Liver (tissue), 8 donors: ENCODE measurements at regions not wholly inside any gene's neighbourhood (a gene's known extent, or its start where the extent isn't known, plus 50 kb on each side); places are given as distances from the start of the nearest gene placed in this dataset.

Experiments used
- DNase-seq: peaks from one replicate; pipeline ENCODE4 v3.0.0-alpha.2; 2017; ENCODE audit warnings: low spot score
- H3K27ac ChIP-seq, 2 donors: one replicate each; pipeline ENCODE4 v1.7.0; 2013; ENCODE audit warnings: inconsistent platforms in 2 of 2, low read length in 2 of 2, control low read depth in 1 of 2, low read depth in 1 of 2, mild to moderate bottlenecking in 1 of 2
- H3K27me3 ChIP-seq, 4 donors: one replicate each; pipeline versions ENCODE4 v1.6.1 to v1.7.0; 2013; ENCODE audit warnings: low read length in 3 of 4, inconsistent platforms in 1 of 4, mild to moderate bottlenecking in 1 of 4, moderate library complexity in 1 of 4; ENCODE audit not compliant: control insufficient read depth in 4 of 4, insufficient read depth in 4 of 4
- H3K36me3 ChIP-seq, 4 donors: one replicate each; pipeline versions ENCODE4 v1.6.1 to v1.7.0; 2013; ENCODE audit warnings: low read length in 3 of 4, mild to moderate bottlenecking in 3 of 4, low read depth in 1 of 4, moderate library complexity in 1 of 4; ENCODE audit not compliant: control insufficient read depth in 4 of 4, insufficient read depth in 3 of 4
- H3K4me1 ChIP-seq, 4 donors: one replicate each; pipeline versions ENCODE4 v1.6.1 to v1.7.0; 2013; ENCODE audit warnings: low read length in 3 of 4, mild to moderate bottlenecking in 3 of 4, moderate library complexity in 1 of 4; ENCODE audit not compliant: control insufficient read depth in 4 of 4, insufficient read depth in 4 of 4
- H3K4me3 ChIP-seq, 3 donors: one replicate each; pipeline versions ENCODE4 v1.6.1 to v1.7.0; 2013; ENCODE audit warnings: low read length in 3 of 3, control low read depth in 1 of 3, low read depth in 1 of 3, mild to moderate bottlenecking in 1 of 3
- H3K9ac ChIP-seq, 2 donors: one replicate each; pipeline ENCODE4 v1.7.0; 2013; ENCODE audit warnings: low read length in 2 of 2, mild to moderate bottlenecking in 2 of 2, moderate library complexity in 2 of 2, control low read depth in 1 of 2, low read depth in 1 of 2
- H3K9me3 ChIP-seq, 4 donors: one replicate each; pipeline versions ENCODE4 v1.6.1 to v1.7.0; 2013; ENCODE audit warnings: low read length in 3 of 4; ENCODE audit not compliant: control insufficient read depth in 4 of 4
- EGR1 ChIP-seq, 2 donors: IDR thresholded peaks; 2 replicates each; pipeline ENCODE4 v1.6.1; 2016 to 2018; ENCODE audit warnings: antibody characterized with exemption in 2 of 2, low read depth in 2 of 2
- FOXA1 ChIP-seq: IDR thresholded peaks from 2 replicates; pipeline ENCODE4 v1.6.1; 2016; ENCODE audit warnings: antibody characterized with exemption
- FOXA2 ChIP-seq: IDR thresholded peaks from 2 replicates; pipeline ENCODE4 v1.6.1; 2016; ENCODE audit warnings: antibody characterized with exemption
- GABPA ChIP-seq, 2 donors: IDR thresholded peaks in 1 of 2; conservative IDR thresholded peaks in 1 of 2; 2 replicates each; pipeline ENCODE4 v1.6.1; 2016; ENCODE audit warnings: antibody characterized with exemption in 2 of 2, mild to moderate bottlenecking in 1 of 2, moderate library complexity in 1 of 2
- HNF4A ChIP-seq, 2 donors: conservative IDR thresholded peaks; 2 replicates each; pipeline ENCODE4 v1.6.1; 2016; ENCODE audit warnings: antibody characterized with exemption in 2 of 2, mild to moderate bottlenecking in 2 of 2
- NR2F2 ChIP-seq: IDR thresholded peaks from 2 replicates; pipeline ENCODE4 v1.6.1; 2016; ENCODE audit warnings: antibody characterized with exemption
- RAD21 ChIP-seq, 2 donors: IDR thresholded peaks; 2 replicates each; pipeline ENCODE4 v1.6.1; 2016; ENCODE audit warnings: antibody characterized with exemption in 2 of 2, mild to moderate bottlenecking in 2 of 2
- RXRA ChIP-seq, 2 donors: IDR thresholded peaks; 2 replicates each; pipeline ENCODE4 v1.6.1; 2017 to 2018; ENCODE audit warnings: antibody characterized with exemption in 2 of 2, mild to moderate bottlenecking in 1 of 2
- SP1 ChIP-seq: IDR thresholded peaks from 2 replicates; pipeline ENCODE4 v1.6.1; 2018; ENCODE audit warnings: antibody characterized with exemption, mild to moderate bottlenecking
- TAF1 ChIP-seq: conservative IDR thresholded peaks from 2 replicates; pipeline ENCODE4 v1.6.1; 2016; ENCODE audit warnings: antibody characterized with exemption, mild to moderate bottlenecking
- YY1 ChIP-seq: IDR thresholded peaks from 2 replicates; pipeline ENCODE4 v1.6.1; 2016; ENCODE audit warnings: antibody characterized with exemption, mild to moderate bottlenecking
- WGBS: extraction: QIAGEN DNeasy Blood & Tissue Kit; methylation state at CpG from one replicate; pipeline ENCODE4 v1.1.7; 2013; 5-methylcytosine and 5-hydroxymethylcytosine counted together
- TF ChIP-seq, protein P1 (sequence below): IDR thresholded peaks from 2 replicates; pipeline ENCODE4 v1.6.1; 2016; ENCODE audit warnings: antibody characterized with exemption, mild to moderate bottlenecking
- TF ChIP-seq, protein P2 (sequence below): IDR thresholded peaks from 2 replicates; pipeline ENCODE4 v1.6.1; 2016; ENCODE audit warnings: antibody characterized with exemption
- TF ChIP-seq, protein P3 (sequence below): fragments of 150-350 bp; IDR thresholded peaks from 2 replicates; pipeline ENCODE4 v1.5.1; 2017; ENCODE audit warnings: improper control_type of control experiment, low read depth, low read length; ENCODE audit not compliant: missing input control
- TF ChIP-seq, protein P4 (sequence below): IDR thresholded peaks from 2 replicates; pipeline ENCODE4 v1.6.1; 2016; ENCODE audit warnings: antibody characterized with exemption
- donor health status: healthy.
- donor health status: healthy.
- donor health status: healthy.
- donor health status: healthy.
- donor health status: healthy.

DNA sequence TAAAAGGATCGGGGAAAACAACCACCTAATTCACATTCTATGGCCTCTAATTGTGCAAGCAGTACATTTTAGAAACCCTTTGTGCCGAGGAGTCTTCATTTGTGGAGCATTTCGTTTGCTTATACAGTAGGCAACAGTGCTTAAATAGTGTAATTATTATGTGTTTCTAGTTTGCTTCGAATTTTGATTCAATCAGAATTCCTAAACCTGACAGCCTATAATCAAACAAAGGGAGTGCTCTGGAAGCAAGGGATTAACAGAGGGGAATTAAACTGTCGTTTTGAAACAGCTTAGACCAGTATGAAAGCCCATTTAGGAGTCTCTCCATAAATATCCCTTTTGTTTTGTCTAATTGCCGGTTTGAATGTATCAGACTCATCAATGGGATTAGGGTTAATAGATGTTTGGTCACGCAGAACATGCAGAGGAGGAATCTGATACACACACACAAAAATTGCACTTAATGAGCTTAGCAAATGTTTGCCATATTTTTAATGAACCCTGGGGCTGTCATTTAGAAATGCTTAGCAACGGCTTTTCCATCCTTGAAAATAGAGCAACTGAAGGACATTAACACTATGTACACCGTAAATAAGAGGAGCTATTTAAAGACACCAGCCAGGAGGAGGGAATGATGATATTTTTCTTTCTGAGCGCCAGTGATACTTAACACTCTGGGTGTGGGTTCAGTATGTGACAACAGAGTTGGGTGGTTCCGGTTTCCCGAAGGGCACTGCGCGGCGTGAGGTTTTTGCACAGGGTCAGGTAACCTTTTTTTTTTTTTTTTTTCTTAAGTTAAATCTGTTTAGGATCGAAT lies 404.7 kb downstream of the TLE4 start (continued):
- TF ChIP-seq, protein P1, sequence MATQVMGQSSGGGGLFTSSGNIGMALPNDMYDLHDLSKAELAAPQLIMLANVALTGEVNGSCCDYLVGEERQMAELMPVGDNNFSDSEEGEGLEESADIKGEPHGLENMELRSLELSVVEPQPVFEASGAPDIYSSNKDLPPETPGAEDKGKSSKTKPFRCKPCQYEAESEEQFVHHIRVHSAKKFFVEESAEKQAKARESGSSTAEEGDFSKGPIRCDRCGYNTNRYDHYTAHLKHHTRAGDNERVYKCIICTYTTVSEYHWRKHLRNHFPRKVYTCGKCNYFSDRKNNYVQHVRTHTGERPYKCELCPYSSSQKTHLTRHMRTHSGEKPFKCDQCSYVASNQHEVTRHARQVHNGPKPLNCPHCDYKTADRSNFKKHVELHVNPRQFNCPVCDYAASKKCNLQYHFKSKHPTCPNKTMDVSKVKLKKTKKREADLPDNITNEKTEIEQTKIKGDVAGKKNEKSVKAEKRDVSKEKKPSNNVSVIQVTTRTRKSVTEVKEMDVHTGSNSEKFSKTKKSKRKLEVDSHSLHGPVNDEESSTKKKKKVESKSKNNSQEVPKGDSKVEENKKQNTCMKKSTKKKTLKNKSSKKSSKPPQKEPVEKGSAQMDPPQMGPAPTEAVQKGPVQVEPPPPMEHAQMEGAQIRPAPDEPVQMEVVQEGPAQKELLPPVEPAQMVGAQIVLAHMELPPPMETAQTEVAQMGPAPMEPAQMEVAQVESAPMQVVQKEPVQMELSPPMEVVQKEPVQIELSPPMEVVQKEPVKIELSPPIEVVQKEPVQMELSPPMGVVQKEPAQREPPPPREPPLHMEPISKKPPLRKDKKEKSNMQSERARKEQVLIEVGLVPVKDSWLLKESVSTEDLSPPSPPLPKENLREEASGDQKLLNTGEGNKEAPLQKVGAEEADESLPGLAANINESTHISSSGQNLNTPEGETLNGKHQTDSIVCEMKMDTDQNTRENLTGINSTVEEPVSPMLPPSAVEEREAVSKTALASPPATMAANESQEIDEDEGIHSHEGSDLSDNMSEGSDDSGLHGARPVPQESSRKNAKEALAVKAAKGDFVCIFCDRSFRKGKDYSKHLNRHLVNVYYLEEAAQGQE = no peak

DNA sequence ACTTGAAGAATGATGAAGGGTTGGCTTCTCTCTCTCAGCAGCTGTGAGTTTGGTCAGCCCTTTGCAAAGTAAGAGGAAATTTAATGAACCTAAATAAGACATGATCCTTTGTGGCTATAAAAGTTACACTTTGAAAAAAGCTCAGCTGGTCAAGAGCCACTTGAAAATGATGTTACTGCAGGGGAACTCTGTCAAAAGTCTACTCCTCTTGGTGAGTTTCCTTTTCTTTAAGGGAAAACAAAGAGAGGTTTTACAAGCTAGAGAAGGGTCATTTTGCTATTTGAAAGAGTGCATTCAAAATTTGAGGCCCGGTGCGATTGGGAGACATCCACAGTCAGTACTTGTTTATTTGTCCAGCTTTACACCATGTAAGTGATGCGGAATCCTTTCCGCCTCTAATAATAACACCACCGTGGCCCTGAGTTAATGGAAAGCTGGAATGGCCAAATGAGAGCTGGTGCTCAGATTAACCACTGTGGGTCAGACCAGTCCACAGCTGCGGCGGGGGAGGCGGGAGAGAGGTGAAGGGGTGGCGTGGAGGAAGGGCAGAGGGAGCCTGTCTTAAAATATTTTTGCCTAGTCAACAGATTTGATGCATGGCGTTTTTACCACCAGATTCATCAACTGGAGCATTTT lies 404.0 kb downstream of the TLE4 start:
- Histone ChIP-seq H3K4me3 (no peak overlapping the region), H3K27ac (no peak overlapping the region), H3K36me3 (no peaks in the 10 kb centered on the region), H3K9ac (no peak overlapping the region), H3K27me3 (peaks cover 0 to 4% (median 0%) of the 10 kb centered on the region in 4 donors), H3K9me3 (no peaks in the 10 kb centered on the region), H3K4me1 (no peaks in the 10 kb centered on the region)
- DNase-seq = no peak
- TF ChIP-seq FOXA2 (no peak), HNF4A (conservative IDR thresholded peaks at IDR 0.05) (no peak), NR2F2 (no peak), FOXA1 (no peak), RAD21 (IDR thresholded peaks at IDR 0.05) (no peak), RXRA (IDR thresholded peaks at IDR 0.05) (no peak), SP1 (no peak), GABPA (IDR thresholded peaks at IDR 0.05 in 1 of 2, conservative IDR thresholded peaks at IDR 0.05 in 1 of 2) (no peak), YY1 (no peak), TAF1 (no peak)
- TF ChIP-seq, protein P2, sequence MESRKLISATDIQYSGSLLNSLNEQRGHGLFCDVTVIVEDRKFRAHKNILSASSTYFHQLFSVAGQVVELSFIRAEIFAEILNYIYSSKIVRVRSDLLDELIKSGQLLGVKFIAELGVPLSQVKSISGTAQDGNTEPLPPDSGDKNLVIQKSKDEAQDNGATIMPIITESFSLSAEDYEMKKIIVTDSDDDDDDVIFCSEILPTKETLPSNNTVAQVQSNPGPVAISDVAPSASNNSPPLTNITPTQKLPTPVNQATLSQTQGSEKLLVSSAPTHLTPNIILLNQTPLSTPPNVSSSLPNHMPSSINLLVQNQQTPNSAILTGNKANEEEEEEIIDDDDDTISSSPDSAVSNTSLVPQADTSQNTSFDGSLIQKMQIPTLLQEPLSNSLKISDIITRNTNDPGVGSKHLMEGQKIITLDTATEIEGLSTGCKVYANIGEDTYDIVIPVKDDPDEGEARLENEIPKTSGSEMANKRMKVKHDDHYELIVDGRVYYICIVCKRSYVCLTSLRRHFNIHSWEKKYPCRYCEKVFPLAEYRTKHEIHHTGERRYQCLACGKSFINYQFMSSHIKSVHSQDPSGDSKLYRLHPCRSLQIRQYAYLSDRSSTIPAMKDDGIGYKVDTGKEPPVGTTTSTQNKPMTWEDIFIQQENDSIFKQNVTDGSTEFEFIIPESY = no peak
- 81% methylated on average over 10 of the region's 10 CpGs for WGBS

DNA sequence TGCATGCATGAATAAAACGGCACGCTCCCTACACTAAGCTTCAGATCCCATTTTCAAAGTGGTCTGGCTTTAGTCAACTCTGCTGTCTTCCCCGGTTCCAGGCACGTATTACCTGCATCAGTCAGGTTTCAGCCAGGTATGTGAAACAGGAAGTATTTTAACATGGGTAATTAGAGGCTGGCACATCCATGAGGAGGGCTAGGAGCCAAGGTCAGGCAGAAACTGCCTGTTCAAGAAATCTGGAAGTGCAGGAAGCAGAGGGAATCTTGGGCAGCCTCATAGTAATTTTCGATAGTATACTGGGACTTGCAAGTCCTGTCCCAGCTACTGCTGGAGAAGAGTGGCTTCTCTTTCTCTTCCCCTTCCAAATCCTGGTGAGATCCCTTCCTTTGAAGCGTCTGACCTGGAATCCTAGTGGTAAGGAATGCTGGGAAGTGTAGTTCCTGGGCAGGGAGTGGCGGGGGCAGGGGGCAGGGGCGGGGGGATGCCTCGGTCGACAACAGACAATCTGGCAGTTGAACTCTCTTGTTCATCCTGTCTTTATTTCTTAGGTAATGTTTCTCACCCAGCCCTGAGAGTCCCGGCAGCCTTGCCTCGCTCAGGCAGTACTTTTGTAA lies 403.1 kb downstream of the TLE4 start:
- no peak for DNase-seq
- 58% methylated on average over 12 of the region's 12 CpGs for WGBS
- Histone ChIP-seq H3K27ac (no peak overlapping the region), H3K4me1 (no peaks in the 10 kb centered on the region), H3K27me3 (peaks cover 0 to 4% (median 0%) of the 10 kb centered on the region in 4 donors), H3K4me3 (no peak overlapping the region), H3K36me3 (no peaks in the 10 kb centered on the region), H3K9ac (no peak overlapping the region), H3K9me3 (no peaks in the 10 kb centered on the region)
- TF ChIP-seq FOXA1 (no peak), EGR1 (IDR thresholded peaks at IDR 0.05; ENCODE audit: low read depth in 2 of 2) (no peak), FOXA2 (no peak), YY1 (no peak), TAF1 (no peak), HNF4A (conservative IDR thresholded peaks at IDR 0.05) (no peak), RAD21 (IDR thresholded peaks at IDR 0.05) (no peak), RXRA (IDR thresholded peaks at IDR 0.05) (no peak)
- TF ChIP-seq, protein P3, sequence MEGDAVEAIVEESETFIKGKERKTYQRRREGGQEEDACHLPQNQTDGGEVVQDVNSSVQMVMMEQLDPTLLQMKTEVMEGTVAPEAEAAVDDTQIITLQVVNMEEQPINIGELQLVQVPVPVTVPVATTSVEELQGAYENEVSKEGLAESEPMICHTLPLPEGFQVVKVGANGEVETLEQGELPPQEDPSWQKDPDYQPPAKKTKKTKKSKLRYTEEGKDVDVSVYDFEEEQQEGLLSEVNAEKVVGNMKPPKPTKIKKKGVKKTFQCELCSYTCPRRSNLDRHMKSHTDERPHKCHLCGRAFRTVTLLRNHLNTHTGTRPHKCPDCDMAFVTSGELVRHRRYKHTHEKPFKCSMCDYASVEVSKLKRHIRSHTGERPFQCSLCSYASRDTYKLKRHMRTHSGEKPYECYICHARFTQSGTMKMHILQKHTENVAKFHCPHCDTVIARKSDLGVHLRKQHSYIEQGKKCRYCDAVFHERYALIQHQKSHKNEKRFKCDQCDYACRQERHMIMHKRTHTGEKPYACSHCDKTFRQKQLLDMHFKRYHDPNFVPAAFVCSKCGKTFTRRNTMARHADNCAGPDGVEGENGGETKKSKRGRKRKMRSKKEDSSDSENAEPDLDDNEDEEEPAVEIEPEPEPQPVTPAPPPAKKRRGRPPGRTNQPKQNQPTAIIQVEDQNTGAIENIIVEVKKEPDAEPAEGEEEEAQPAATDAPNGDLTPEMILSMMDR = no peak
- TF ChIP-seq, protein P2 = no peak
- TF ChIP-seq, protein P4, sequence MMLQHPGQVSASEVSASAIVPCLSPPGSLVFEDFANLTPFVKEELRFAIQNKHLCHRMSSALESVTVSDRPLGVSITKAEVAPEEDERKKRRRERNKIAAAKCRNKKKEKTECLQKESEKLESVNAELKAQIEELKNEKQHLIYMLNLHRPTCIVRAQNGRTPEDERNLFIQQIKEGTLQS = no peak
